ENCODE measurements at regions not wholly inside any gene's neighbourhood (a gene's known extent, or its start where the extent isn't known, plus 50 kb on each side); places are given as distances from the start of the nearest gene placed in this dataset.

DNA sequence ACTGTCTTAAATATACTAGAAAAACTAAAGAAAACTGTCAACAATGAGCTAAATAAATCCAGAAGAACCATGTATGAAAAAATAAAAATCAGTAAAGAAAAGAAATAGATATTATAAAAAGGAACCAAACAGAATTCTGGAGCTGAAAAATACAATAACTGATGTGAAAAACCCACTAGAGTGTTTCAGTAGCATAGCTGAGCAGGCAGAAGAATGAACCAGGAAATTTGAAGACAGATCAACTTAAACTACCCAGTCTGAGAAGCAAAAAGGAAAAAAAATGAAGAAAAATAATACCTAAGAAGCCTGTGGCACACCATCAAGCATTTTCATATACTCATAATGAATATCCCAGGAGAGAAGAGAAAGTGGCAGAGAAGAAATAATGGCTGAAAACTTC, 240.1 kb upstream of the RXFP2 start:
- ChIA-PET CTCF (interaction anchor here (0.9 kb wide), 1 partner anchor 200 kb away, joined by 3 read pairs; no protein-coding TSS in a partner anchor), POLR2A (no interaction called here)
- peaks cover 2% of the 10 kb centered on the region in 2 experiments for H3K27me3 ChIP-seq (ENCODE audit: control insufficient read depth in 2 of 2, insufficient read depth in 2 of 2, low read length in 2 of 2)
- no peaks in the 10 kb centered on the region for H3K79me2 ChIP-seq (ENCODE audit: control insufficient read depth, insufficient read depth, low read length)
- BruUV-seq (replicated peaks), result no TSS peak
- no peaks in the 10 kb centered on the region for H3K4me1 ChIP-seq (ENCODE audit: control insufficient read depth, extremely low read depth, insufficient read depth, low read length)
- H3K4me3 ChIP-seq (replicated peaks in 1 of 3; ENCODE audit: insufficient read depth in 1 of 3, low read depth in 1 of 3, low read length in 3 of 3), result no peak overlapping the region
- no peak overlapping the region for H3K9ac ChIP-seq (replicated peaks; ENCODE audit: extremely low read depth, insufficient read depth, low read length)
- no peak overlapping the region for H3K4me2 ChIP-seq (ENCODE audit: insufficient read depth, low read length)
- no peak for TF ChIP-seq MYC (IDR thresholded peaks at IDR 0.05; ENCODE audit: low read depth, low read length)
- no peak for TF ChIP-seq JUN (IDR thresholded peaks at IDR 0.05; ENCODE audit: borderline replicate concordance, insufficient read depth, insufficient read length, low read depth)
- TF ChIP-seq GATA2 (IDR thresholded peaks at IDR 0.05; ENCODE audit: insufficient read depth, insufficient read length, low read depth, low read length), result no peak
- no peak for TF ChIP-seq EZH2 (IDR thresholded peaks at IDR 0.05; ENCODE audit: borderline replicate concordance, low read depth, low read length, severe bottlenecking)
- no peak for TF ChIP-seq POLR2A (IDR thresholded peaks at IDR 0.05; ENCODE audit: low read depth, low read length)
- dilution Hi-C loops (cut with MboI; ENCODE audit: extremely low pct_ligation_motif_present, low sequenced_read_pairs) (no loop called here), intact Hi-C loops (cut with micrococcal nuclease) (no loop called here)
- no peak for DNase-seq (ENCODE audit: low read depth, low spot score)
- H4K20me1 ChIP-seq (replicated peaks; ENCODE audit: control insufficient read depth, extremely low read depth, insufficient read depth, low read length), result no peaks in the 10 kb centered on the region
- no peaks in the 10 kb centered on the region for H3K9me1 ChIP-seq (replicated peaks; ENCODE audit: control insufficient read depth, extremely low read depth, insufficient read depth, low read length)
- H3K9me3 ChIP-seq (replicated peaks; ENCODE audit: control insufficient read depth, insufficient read depth, low read length), result no peaks in the 10 kb centered on the region
- no peak for FAIRE-seq
- H3K36me3 ChIP-seq (ENCODE audit: control insufficient read depth in 2 of 2, extremely low read depth in 1 of 2, insufficient read depth in 2 of 2, low read length in 2 of 2), result no peaks in the 10 kb centered on the region
- H2AFZ ChIP-seq (ENCODE audit: low read depth, low read length), result no peak overlapping the region
- H3K27ac ChIP-seq (ENCODE audit: insufficient read depth, low read depth, low read length), result no peak overlapping the region

- TF ChIP-seq CTCF (IDR thresholded peaks at IDR 0.05; ENCODE audit: extremely low read depth in 1 of 2, insufficient read depth in 1 of 2, low read depth in 1 of 2, low read length in 2 of 2) (no peak), POLR2AphosphoS5 (IDR thresholded peaks at IDR 0.05; ENCODE audit: insufficient read depth, low read depth, low read length) (no peak), FOS (IDR thresholded peaks at IDR 0.05; ENCODE audit: borderline replicate concordance, insufficient read depth, low read length) (no peak), EZH2 (IDR thresholded peaks at IDR 0.05; ENCODE audit: borderline replicate concordance, low read depth, low read length, severe bottlenecking) (no peak), JUN (IDR thresholded peaks at IDR 0.05; ENCODE audit: borderline replicate concordance, insufficient read depth, insufficient read length, low read depth) (no peak)
- TF ChIP-seq, protein P1, sequence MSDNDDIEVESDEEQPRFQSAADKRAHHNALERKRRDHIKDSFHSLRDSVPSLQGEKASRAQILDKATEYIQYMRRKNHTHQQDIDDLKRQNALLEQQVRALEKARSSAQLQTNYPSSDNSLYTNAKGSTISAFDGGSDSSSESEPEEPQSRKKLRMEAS (IDR thresholded peaks at IDR 0.05; ENCODE audit: insufficient read depth, insufficient read length), result no peak
- Histone ChIP-seq H3K9ac (replicated peaks; ENCODE audit: extremely low read depth, insufficient read depth, low read length) (no peak overlapping the region), H3K79me2 (ENCODE audit: control insufficient read depth, insufficient read depth, low read length) (no peaks in the 10 kb centered on the region), H3K4me1 (ENCODE audit: control insufficient read depth, extremely low read depth, insufficient read depth, low read length) (no peaks in the 10 kb centered on the region), H3K27me3 (ENCODE audit: control insufficient read depth in 2 of 2, insufficient read depth in 2 of 2, low read length in 2 of 2) (peaks cover 2 to 4% of the 10 kb centered on the region in 2 experiments), H3K9me1 (replicated peaks; ENCODE audit: control insufficient read depth, extremely low read depth, insufficient read depth, low read length) (no peaks in the 10 kb centered on the region), H3K36me3 (ENCODE audit: control insufficient read depth in 2 of 2, extremely low read depth in 1 of 2, insufficient read depth in 2 of 2, low read length in 2 of 2) (no peaks in the 10 kb centered on the region), H3K4me3 (replicated peaks in 1 of 3; ENCODE audit: insufficient read depth in 1 of 3, low read depth in 1 of 3, low read length in 3 of 3) (no peak overlapping the region), H3K9me3 (replicated peaks; ENCODE audit: control insufficient read depth, insufficient read depth, low read length) (no peaks in the 10 kb centered on the region), H2AFZ (ENCODE audit: low read depth, low read length) (no peak overlapping the region), H4K20me1 (replicated peaks; ENCODE audit: control insufficient read depth, extremely low read depth, insufficient read depth, low read length) (peaks cover 3% of the 10 kb centered on the region), H3K27ac (ENCODE audit: insufficient read depth, low read depth, low read length) (no peak overlapping the region), H3K4me2 (ENCODE audit: insufficient read depth, low read length) (no peak overlapping the region)
- ChIA-PET POLR2A (no interaction called here), CTCF (no interaction called here)
- no peak for FAIRE-seq
- dilution Hi-C loops (cut with MboI; ENCODE audit: extremely low pct_ligation_motif_present, low sequenced_read_pairs) (no loop called here), intact Hi-C loops (cut with micrococcal nuclease) (no loop called here)
- no TSS peak for BruUV-seq (replicated peaks)
- DNase-seq (ENCODE audit: low read depth, low spot score), result no peak
These were observed 235.7 kb upstream of the RXFP2 start for GRCh38 chr13:31503626-31504025.

All from endothelial cell of umbilical vein (primary cell).